ENCODE measurements at regions not wholly inside any gene's neighbourhood (a gene's known extent, or its start where the extent isn't known, plus 50 kb on each side); places are given as distances from the start of the nearest gene placed in this dataset.

GRCh38 chr4:157423526-157424020, 203.0 kb downstream of the GRIA2 start:
- Histone ChIP-seq H3K4me1 (ENCODE audit: control insufficient read depth in 2 of 2, insufficient read depth in 2 of 2, low read length in 2 of 2) (no peaks in the 10 kb centered on the region), H3K9ac (ENCODE audit: low read depth in 1 of 2, low read length in 2 of 2) (no peak overlapping the region), H3K27ac (ENCODE audit: low read depth in 2 of 2, low read length in 2 of 2) (no peak overlapping the region), H3K9me3 (ENCODE audit: control insufficient read depth in 2 of 2, low read length in 2 of 2) (no peaks in the 10 kb centered on the region), H3K4me3 (ENCODE audit: low read length in 2 of 2) (no peak overlapping the region), H3K27me3 (ENCODE audit: control insufficient read depth in 2 of 2, insufficient read depth in 2 of 2, low read length in 2 of 2) (no peaks in the 10 kb centered on the region), H3K36me3 (ENCODE audit: control insufficient read depth in 2 of 2, insufficient read depth in 2 of 2, low read length in 2 of 2) (no peaks in the 10 kb centered on the region)

GRCh38 chr4:157421365-157421764, 200.8 kb downstream of the GRIA2 start:
- H3K27ac ChIP-seq (ENCODE audit: low read depth in 2 of 2, low read length in 2 of 2): no peak overlapping the region
- H3K9me3 ChIP-seq (ENCODE audit: control insufficient read depth in 2 of 2, low read length in 2 of 2): no peaks in the 10 kb centered on the region
- H3K9ac ChIP-seq (ENCODE audit: low read depth in 1 of 2, low read length in 2 of 2): no peak overlapping the region
- H3K27me3 ChIP-seq (ENCODE audit: control insufficient read depth in 2 of 2, insufficient read depth in 2 of 2, low read length in 2 of 2): no peaks in the 10 kb centered on the region
- H3K36me3 ChIP-seq (ENCODE audit: control insufficient read depth in 2 of 2, insufficient read depth in 2 of 2, low read length in 2 of 2): no peaks in the 10 kb centered on the region
- H3K4me1 ChIP-seq (ENCODE audit: control insufficient read depth in 2 of 2, insufficient read depth in 2 of 2, low read length in 2 of 2): no peaks in the 10 kb centered on the region
- no peak overlapping the region for H3K4me3 ChIP-seq (ENCODE audit: low read length in 2 of 2)

Data from mucosa of rectum (tissue), 2 donors.